GM12864 (cell line): ENCODE measurements at regions not wholly inside any gene's neighbourhood (a gene's known extent, or its start where the extent isn't known, plus 50 kb on each side); places are given as distances from the start of the nearest gene placed in this dataset.

Experiments
- DNase-seq: peaks from one replicate; pipeline ENCODE4 v3.0.0-alpha.2; 2011; ENCODE audit warnings: low read depth
- H3K4me3 ChIP-seq: 2 replicates; pipeline ENCODE4 v1.5.1; 2011; ENCODE audit warnings: mild to moderate bottlenecking, low read depth, low read length, control low read depth
- TF ChIP-seq, protein P1 (sequence below): IDR thresholded peaks from 2 replicates; pipeline ENCODE4 v1.5.1; 2011; ENCODE audit warnings: low read depth, mild to moderate bottlenecking, moderate library complexity, low read length, control low read depth, inconsistent platforms; ENCODE audit errors: missing control alignments

DNA sequence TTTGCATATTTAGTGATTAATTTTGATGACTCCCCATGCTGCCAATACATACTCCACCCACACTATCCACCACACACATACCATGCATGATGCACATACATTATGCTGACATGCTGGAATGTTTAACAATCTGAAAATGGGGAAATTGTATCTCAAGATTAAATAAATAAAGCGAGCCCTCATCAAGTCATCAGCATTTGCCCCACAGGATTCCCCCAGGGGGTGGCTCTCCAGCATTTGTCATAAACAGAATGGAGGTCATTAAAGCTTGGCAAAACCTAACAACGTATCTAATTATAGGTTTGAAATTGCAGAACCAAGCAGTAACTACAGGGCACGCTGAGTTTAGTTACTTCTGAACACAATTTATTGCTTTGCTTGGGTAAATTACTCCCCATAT lies 141.2 kb upstream of the TACR1 start:
- TF ChIP-seq, protein P1, sequence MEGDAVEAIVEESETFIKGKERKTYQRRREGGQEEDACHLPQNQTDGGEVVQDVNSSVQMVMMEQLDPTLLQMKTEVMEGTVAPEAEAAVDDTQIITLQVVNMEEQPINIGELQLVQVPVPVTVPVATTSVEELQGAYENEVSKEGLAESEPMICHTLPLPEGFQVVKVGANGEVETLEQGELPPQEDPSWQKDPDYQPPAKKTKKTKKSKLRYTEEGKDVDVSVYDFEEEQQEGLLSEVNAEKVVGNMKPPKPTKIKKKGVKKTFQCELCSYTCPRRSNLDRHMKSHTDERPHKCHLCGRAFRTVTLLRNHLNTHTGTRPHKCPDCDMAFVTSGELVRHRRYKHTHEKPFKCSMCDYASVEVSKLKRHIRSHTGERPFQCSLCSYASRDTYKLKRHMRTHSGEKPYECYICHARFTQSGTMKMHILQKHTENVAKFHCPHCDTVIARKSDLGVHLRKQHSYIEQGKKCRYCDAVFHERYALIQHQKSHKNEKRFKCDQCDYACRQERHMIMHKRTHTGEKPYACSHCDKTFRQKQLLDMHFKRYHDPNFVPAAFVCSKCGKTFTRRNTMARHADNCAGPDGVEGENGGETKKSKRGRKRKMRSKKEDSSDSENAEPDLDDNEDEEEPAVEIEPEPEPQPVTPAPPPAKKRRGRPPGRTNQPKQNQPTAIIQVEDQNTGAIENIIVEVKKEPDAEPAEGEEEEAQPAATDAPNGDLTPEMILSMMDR: no peak
- H3K4me3 ChIP-seq: no peak overlapping the region
- DNase-seq: no peak

- no peak overlapping the region for H3K4me3 ChIP-seq
Measured at GRCh38 chr2:75338461-75338860, 139.1 kb upstream of the TACR1 start.

DNA sequence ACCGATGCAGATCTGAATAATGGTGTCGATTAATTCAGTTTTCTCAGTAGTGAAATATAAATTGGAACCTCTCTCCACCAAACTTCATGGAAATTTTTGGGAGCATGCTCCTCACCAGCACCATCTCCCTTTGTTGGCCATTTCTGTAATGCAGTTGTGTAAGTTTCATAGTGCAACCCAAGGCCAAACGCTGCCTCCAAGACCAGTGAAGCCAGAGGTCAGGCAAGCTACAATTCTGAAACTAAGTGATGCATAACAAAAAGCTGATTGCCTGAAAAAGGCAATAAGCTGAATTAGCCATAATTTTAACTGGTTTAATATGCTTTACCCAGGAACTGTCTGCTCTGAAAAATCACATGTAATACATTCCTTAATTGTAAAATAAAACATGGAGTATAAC lies 138.3 kb upstream of the TACR1 start:
- DNase-seq: no peak
- H3K4me3 ChIP-seq: no peak overlapping the region
- TF ChIP-seq, protein P1: no peak

More at GRCh38 chr2:75338461-75338860, 139.1 kb upstream of the TACR1 start:
- TF ChIP-seq, protein P1: no peak
- DNase-seq: no peak

GRCh38 chr2:75337016-75337415 lies 137.7 kb upstream of the TACR1 start:
- DNase-seq: no peak
- TF ChIP-seq, protein P1: no peak

DNA sequence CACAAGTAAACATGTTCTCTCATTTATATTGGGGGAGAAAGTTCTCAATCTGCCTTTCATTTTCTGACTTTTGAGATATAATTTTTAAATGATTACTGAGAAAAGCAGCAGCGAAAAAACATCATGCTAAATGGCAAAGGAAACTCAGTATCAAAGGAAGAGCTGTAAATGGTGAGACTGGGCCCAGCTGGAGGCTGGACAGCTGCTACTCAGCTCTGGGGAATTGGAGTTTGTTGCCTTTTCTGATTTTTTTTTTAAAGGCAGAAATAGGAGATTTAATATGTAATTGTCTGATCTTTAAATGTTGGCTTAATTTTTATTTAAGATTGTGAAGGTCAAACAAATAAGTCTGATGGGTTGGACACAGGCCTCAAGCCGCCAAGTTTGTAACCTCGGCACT lies 137.1 kb upstream of the TACR1 start:
- TF ChIP-seq, protein P1: no peak
- H3K4me3 ChIP-seq: no peak overlapping the region
- DNase-seq: no peak

More at GRCh38 chr2:75337016-75337415, 137.7 kb upstream of the TACR1 start:
- H3K4me3 ChIP-seq: no peak overlapping the region

DNA sequence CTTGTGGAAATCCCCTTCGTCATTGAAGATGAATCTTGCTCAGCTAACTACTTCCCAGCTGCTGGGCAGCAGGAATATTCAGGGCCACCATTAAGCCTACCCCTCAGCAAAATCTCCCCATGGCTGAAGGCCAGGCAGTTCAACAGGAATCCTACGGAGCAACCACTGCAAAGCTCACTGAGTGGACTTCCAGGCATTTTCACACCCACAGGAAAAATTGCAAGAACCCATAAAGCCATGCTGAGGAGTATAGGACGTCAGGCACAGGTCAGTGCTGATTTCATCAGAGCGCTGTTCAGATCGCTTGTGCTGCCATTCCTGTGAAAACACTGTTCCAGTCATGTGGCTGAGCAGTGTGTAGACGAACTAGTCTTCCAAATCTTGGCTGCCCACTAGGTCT lies 134.8 kb upstream of the TACR1 start:
- no peak overlapping the region for H3K4me3 ChIP-seq
- no peak for DNase-seq
- TF ChIP-seq, protein P1: no peak

DNA sequence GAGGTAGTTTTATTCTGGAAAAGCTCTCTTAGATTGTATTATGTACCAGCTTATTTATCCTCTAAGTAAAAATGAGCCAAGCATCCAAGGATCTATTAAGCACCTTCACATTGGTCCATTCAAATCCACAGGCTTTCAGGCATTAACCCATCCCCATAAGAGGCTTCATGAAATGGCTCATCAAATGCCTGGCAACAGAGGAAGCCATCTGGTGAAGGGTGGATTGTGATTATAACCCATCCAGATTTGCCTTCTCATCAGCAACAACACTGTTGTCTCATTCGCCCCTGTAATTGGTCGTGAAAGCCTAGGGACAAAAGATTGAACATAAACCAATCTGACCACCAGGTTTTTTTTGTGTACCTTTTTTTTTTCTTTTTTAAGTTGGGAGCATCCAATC lies 134.3 kb upstream of the TACR1 start:
- H3K4me3 ChIP-seq: no peak overlapping the region
- TF ChIP-seq, protein P1: no peak
- DNase-seq: no peak
